HEK293 (cell line): ENCODE measurements at regions not wholly inside any gene's neighbourhood (a gene's known extent, or its start where the extent isn't known, plus 50 kb on each side); places are given as distances from the start of the nearest gene placed in this dataset.

Experiments
- GLI2 ChIP-seq: fragments of 450-650 bp; formaldehyde crosslinking; IDR thresholded peaks from 2 replicates; pipeline ENCODE4; 2017; ENCODE audit warnings: missing biosample characterization, missing genetic modification characterization, low read depth, borderline replicate concordance
- ZNF121 ChIP-seq: fragments of 450-650 bp; formaldehyde crosslinking; IDR thresholded peaks from 2 replicates; pipeline ENCODE4 v1.5.1; 2016; ENCODE audit warnings: missing biosample characterization, missing genetic modification characterization
- ZNF350 ChIP-seq: fragments of 450-650 bp; formaldehyde crosslinking; IDR thresholded peaks from 2 replicates; pipeline ENCODE4 v1.5.0; 2017; ENCODE audit warnings: missing biosample characterization, mild to moderate bottlenecking, missing genetic modification characterization

DNA sequence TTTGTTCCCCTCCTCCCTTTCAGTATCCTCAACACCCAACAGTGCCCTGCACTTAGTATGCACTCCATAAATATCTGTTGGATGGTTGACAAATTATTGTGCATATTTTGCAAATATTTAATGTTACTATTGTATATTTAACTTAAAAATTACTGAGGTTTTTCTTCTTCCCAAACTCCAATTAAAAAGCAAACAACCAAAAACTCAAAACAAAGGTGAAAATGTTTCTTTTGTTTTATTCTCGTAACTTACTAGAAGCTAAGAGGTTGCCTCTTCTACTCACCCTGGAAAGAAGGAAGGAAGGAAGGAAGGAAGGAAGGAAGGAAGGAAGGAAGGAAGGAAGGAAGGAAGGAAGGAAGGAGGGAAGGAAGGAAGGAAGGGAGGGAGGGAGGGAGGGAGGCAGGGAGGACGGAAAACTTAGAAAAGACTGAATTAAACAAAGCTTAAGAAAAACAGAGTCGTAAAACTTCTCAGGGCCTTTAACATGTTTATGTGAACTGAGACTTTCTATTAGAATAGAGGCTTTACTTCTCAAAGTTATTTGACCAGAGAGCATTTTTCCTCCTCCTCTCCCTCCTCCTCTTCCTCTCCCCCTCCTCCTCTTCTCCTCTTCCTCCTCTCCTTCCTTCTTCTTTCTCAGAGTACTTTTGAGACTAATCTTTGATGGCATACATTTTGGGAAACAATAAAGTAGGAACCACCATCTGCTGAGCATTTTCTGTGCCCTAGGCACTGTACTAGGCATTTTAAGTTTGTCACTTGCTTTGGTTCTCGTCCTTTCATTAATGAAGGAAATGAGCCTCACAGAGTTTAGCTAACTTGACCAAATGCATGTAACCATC, 396.6 kb upstream of the WWC1 start:
- TF ChIP-seq GLI2 (tag by site-specific recombination) (no peak), ZNF350 (tag by site-specific recombination) (no peak), ZNF121 (tag by site-specific recombination) (no peak)
